ENCODE measurements at regions not wholly inside any gene's neighbourhood (a gene's known extent, or its start where the extent isn't known, plus 50 kb on each side); places are given as distances from the start of the nearest gene placed in this dataset.
"Not testable (repeated sequence)": the region's sequence is repeated elsewhere in the genome, so short reads cannot be mapped to it uniquely, and the experiment has no call there.

DNA sequence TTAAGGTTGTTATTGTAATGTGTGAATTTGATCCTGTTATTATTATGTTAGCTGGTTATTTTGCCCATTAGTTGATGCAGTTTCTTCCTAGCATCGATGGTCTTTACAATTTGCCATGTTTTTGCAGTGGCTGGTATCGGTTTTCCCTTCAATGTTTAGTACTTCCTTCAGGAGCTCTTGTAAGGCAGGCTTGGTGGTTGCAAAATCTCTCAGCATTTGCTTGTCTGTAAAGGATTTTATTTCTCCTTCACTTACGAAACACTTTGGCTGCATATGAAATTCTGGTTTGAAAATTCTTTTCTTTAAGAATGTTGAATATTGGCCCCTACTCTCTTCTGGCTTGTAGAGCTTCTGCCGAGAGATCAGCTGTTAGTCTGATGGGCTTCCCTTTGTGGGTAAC lies 2241.4 kb upstream of the AGA start:
- DNase-seq (ENCODE audit: low spot score), result not testable (repeated sequence)

DNA sequence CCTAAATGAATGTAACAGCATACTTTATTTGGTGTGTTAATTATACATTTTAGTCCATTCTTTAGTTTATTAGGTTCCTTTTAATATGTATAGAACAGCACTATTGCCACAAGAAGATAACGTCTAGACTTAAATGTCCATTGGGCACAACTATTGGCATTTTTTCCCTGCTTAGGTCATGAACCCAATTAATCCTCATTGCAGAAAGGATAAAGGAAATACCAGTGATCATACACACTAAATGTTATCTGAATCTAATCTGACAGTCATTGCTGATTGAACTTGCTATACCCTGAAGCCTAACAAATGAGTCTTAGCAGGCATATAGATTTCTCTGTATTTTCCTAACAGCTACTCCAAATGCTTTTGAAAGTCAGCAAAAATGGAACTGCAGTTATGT lies 2250.0 kb upstream of the AGA start:
- DNase-seq (ENCODE audit: low spot score), result no peak

DNA sequence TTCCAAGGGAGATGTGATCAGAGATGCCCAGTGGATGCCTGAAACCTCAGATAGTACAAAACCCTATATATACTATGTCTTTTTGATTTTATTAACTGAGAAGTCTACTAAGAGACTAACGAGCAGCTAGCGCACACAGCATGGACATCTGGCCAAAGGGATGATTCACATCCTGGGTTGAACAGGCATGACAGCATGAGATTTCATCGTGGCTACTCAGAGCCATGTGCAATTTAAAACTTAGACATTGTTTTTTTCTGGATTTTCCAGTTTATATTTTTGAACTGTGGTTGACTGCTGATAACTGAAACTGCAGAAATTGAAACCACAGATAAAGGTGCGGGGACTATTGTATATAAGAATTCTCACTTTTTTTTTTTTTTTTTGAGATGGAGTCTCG lies 2252.9 kb upstream of the AGA start:
- DNase-seq (ENCODE audit: low spot score), result no peak

DNA sequence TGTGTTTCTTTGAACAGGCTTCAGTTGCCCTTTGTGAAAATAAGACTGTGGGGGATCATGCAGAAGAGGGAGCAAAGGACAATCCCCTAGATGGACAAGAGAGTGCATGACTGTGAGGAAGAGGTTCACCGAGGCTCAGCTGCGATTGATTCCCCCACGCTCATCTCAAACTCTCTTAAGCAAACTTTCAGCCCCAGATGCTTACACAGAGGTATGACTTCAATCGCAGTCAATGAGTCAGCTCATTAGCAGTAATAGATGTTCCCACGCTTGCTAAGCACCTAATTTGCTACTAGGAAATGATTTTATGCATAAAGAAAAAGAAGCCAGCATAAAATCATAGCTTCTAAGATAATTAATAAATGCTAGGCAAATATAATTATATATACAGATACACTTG lies 2256.1 kb upstream of the AGA start:
- DNase-seq (ENCODE audit: low spot score), result no peak

DNA sequence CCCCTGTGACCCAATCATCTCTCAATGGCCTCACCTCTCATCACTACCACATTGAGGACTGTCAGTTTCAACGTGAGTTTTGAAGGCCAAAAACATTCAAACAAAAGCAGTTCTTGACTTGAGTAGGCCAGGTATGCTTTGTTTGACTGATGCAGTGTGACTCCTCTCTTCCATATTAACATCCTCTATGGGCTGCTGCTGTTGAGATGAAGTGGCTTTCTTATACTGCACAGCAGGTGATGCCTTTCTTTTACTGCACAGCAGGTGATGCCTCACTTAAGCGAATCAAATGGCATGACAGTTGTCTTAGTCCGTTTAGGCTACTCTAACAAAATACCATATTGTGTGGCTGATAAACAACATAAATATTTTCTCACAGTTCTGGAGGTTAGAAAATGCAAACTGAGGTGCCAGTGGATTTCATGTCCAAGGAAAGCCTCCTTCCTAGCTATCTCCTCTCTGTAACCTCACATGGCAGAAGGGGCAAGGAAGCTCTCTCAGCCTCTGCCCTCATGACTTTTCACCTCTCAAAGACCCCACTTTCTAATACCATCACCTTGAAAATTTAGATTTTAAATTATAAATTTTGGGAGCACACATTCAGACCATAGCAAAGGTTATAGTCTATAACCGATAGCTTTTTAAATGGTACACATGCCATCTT lies 2267.9 kb upstream of the AGA start:
- DNase-seq (ENCODE audit: low spot score), result no peak

DNA sequence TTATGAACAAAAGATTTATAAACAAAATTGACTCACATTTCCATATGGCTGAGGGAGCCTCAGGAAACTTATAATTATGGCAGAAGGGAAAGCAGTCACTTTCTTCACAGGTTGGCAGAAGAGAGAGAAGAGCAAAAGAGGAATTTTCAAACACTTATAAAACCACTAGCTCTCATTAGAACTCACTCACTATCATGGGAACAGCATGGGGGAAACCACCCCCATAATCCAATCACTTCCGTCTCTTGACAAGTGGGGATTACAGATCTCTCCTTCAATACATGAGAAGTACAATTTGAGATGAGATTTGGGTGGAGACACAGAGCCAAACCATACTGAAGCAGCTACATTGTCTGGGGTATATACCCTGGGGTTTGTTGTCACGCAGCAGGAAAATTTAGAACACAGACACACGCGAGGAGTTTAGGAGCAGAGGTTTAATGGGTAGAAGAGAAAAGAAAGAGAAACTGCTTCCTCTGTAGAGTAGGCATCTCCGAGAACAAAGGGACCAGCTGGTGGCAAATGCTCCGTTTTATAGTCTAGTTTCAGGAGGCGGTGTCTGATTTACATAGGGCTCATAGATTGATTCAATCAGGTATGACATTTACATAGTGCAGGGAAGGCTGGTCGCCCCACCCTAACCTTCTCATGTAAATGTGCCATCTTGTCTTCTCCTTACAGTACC lies 2277.7 kb upstream of the AGA start:
- no peak for DNase-seq (ENCODE audit: low spot score)

DNA sequence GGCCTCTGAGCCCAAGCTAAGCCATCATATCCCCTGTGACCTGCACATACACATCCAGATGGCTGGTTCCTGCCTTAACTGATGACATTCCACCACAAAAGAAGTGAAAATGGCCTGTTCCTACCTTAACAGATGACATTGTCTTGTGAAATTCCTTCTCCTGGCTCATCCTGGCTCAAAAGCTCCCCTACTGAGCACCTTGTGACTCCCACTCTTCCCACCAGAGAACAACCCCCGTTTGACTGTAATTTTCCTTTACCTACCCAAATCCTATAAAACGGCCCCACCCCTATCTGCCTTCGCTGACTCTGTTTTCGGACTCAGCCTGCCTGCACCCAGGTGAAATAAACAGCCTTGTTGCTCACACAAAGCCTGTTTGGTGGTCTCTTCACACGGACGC lies 2284.3 kb upstream of the AGA start:
- DNase-seq (ENCODE audit: low spot score), result not testable (repeated sequence)

DNA sequence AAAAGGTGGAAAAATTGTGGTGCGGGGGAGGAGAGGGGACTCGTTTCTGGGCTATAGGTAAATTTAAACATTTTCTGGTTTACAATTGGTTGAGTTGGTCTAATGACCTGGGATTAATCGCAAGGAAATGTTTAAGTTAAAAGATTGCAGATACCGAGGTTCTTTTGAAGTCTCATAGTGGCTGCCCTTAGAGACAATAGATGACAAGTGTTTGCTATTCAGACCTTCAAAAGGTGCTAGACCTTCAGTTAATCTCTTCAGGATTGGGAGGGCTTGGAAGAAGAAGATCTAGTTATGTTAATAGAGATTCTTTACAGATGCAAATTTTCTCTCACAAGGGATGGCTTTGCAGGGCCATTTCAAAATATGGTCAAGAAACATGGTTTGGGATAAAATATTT lies 2286.1 kb upstream of the AGA start:
- no peak for DNase-seq (ENCODE audit: low spot score)

DNA sequence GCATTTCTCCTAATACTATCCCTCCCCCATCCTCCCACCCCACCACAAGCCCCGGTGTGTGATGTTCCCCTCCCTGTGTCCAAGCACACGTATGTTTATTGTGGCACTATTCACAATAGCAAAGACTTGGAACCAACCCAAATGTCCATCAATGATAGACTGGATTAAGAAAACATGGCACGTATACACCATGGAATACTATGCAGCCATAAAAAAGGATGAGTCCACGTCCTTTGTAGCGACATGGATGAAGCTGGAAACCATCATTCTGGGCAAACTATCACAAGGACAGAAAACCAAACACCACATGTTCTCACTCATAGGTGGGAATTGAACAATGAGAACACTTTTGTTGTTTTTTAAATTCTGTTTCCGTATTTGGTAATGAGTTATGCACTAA lies 2294.6 kb upstream of the AGA start:
- DNase-seq (ENCODE audit: low spot score), result not testable (repeated sequence)

DNA sequence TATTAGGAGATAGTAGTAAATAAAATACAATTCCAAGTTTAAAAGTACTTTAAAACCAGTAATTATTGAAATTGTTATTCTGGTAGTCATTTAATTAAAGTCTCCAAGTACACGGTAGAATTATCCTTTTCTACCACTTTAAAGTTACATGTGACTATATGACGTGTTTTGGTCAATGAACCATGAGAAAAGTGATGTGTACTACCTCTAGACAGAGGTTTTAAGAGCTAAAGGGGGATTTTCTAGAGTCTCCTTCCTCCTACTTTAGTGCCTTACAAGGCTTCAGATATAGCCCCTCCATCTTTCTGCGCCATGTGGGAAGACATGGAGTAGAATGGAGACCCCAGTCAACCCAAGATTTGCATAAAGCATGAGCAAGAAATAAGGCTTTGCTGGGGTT lies 2296.6 kb upstream of the AGA start:
- DNase-seq (ENCODE audit: low spot score), result no peak

DNA sequence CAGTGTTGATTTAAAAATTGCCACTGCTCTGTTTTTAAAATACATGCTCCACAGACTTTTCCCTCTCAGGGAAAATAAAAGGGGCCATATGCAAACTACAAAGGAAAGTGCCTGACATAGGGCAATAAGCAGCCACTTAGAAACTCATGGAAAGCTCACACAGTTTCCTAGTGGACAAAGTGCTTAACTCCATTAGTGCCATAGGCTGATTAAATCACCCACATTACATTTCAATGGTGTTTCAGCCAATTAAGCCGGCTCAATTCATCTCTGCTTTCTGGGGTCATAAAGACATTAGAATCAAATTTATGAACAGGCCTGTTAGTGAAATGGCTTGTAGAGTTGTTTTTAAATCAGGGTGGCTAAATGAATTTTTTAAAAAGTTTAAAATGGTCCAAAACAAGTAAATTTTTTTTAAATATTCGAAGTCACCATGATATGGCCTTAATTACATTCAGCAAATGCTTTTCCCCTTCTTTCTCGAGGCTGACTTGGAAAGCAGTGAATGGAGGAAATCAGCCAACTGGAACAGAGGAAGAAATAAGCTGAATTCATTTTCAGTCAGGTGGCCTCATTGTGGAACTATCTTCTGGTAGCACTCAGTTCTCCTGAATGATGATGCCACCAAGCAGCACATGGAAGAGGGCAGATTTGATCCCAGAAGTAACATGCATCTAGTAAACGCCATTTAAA lies 2305.1 kb upstream of the AGA start:
- no peak for DNase-seq (ENCODE audit: low spot score)

DNA sequence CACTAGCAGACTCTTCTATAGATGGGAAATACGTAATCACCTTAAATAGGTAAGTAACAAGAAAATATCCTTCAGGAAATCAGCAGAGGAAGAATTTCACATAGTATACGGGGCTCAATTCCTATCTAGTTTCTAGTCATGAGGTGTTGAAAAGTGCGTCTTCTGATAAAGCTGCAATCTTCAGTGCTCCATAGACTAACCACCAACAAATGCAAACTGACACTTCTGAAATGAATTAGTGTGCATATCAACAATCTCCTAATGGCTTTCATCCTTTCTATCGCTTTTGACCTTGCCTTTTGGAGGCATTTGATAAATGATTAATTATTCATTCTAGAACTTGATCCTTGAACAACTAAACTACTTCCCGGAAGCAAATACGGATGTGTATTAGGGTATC lies 2306.6 kb upstream of the AGA start:
- DNase-seq (ENCODE audit: low spot score), result no peak

DNA sequence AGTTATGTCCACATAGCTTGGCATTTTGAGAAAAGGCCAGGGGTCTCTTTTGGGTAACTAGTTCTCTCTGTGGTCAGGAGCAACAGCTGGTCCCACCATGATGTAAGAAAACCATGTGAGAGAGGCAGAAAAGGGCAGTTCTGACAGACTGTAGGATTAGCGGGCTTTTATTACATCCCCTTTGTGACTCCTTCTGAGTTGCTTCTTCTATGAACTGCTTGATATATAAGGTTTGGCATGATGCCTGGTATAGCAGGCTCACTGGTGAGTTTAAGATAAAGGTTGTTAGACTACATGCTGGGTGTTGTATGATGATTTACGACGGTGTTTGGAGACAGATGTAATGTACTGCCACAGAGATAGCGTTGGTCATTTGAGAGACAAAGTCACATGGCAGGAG lies 2308.1 kb upstream of the AGA start:
- DNase-seq (ENCODE audit: low spot score), result no peak

DNA sequence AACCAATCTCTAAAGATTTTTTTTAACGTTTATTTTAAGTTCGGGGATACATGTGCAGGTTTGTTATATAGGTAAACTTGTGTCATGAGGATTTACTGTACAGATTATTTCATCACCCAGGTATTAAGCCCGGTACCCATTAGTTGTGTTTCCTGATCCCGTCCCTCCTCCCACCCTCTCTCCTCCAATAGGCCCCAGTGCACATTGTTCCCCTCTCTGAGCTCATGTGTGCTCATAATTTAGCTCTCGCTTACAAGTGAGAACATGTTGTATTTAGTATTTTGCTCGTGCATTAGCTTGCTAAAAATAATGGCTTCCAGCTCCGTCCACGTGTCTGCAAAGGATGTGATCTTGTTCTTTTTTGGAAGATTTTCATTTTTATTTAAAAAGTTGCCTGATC lies 2309.4 kb upstream of the AGA start:
- DNase-seq (ENCODE audit: low spot score), result no peak

DNA sequence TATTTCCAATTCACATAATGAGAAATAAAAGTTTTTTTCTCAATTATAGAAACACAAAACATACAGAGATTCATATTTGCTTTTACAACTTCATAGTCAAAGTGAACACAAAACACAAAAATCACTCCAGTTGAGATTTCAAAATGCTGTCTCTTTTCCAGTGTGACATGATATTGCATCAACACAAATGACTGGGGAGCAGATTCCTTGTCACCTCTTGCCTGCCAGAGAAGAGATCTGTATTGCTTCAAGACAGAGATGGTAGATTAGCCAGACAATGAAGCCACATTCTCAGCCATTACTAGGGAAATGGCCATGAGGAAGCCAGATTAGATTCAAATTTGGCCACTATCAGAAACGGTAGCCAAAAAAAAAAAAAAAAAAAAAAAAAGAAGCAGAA lies 2313.1 kb upstream of the AGA start:
- no peak for DNase-seq (ENCODE audit: low spot score)

DNA sequence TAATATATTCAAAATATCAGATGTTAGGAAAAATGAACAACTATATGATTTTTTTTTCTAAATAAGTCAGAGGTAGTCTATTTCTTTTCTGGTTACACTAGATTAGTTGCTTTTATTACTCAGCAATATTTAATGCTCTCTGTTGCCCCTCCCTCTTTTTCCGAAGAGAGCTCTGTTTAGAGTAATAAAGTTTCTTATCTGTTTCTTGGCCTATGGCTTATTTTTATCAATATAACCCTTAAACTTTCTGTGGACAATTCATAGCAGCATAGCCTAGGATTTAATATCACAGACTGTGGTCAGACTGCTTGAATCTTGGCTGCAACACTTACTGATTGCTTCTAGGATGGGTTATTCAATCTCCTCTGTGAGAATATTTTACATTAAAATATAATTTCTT lies 2315.4 kb upstream of the AGA start:
- DNase-seq (ENCODE audit: low spot score), result no peak

DNA sequence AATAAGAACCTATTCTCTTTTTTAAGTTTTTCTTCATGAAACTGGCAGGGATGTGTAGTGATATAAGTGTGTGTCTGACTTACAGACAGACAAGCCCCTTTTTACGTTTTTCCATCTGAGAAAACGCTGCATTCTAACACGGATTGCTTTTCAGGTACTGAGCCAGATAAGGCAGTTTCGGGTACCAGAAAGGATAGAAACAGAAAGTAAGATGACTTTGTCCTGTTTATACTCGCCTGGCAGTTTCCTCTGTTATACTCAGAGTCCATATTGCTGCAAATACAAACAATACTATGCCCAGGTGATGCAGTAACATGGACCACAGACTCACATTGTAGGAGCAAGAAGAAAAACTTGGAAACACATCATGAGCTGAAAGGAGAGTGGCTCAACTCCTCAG lies 2320.6 kb upstream of the AGA start:
- DNase-seq (ENCODE audit: low spot score), result no peak

DNA sequence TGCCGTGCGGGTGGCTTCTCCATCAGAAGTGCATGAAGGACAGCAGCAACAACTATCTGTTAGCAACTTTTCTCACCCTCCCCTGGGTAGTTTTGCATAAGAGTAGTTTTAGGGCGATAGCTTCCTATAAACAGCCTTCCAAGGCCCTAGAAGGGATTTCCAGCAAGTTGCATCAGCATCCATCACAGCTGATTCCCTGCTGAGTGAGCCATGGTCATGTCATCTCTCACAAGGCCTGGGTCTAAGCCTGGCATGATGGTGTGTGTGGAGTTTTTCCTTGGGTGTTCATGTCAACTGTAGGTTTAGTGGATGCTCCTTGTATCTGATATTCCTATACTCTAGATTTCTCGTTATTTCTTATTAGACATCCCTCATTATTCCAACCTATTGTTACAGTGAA lies 2324.7 kb upstream of the AGA start:
- DNase-seq (ENCODE audit: low spot score), result no peak

DNA sequence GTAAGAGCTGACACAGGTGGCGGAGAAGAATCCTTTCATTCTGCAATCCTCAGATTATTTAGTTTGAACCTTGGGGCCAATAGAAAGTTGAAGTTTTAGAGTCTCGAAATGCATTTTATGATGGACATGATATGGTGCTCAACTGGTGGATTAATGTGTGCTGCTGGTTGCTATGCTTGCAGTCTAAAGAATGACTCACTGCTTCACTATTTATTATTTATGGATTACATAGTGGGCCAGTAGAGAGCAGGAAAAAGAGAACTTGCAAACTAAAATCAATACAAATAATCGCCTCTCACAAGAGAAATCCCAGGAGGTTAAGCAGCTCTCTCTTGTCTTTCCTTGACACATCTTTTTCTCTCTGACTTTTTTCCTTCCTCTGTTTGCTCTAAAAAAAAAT lies 2326.8 kb upstream of the AGA start:
- no peak for DNase-seq (ENCODE audit: low spot score)

DNA sequence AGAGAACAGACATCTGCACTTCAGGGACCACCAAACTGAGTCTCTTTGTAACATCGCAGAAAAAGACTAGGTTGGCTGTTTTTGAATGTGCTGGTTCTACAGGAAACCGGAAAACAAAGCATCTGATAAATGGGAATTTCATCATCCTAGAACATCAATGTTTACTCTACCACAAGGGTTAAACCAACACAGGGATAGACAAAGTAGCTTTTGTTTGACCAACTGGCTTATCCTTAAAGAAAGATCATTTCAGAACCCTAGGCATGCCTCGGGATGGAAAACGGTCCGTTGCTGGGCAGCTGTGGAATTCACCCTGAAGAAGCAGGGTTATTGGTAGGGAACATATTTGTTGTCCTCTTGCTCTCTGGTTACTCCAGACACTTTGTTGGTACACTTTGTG lies 2355.5 kb upstream of the AGA start:
- no peak for DNase-seq (ENCODE audit: low spot score)

DNA sequence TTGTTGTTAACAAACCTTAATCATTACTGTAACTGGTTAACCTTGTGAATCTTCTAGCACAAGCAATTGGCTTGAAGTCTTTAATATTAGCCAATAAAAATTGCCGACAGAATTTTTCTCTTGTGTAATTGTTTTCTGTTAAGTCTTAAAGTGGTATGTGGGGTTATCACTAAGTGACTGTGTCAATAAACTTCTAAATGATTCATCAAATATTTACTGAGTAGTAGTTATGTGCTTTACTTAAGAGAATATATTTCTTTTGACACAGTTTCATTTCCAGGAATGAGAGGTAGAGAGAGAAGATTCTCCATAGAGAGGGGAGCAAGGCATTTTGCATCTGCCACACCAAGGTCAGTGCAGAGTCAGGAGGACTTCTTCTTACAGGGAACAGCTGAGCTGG lies 2361.6 kb upstream of the AGA start:
- no peak for DNase-seq (ENCODE audit: low spot score)

DNA sequence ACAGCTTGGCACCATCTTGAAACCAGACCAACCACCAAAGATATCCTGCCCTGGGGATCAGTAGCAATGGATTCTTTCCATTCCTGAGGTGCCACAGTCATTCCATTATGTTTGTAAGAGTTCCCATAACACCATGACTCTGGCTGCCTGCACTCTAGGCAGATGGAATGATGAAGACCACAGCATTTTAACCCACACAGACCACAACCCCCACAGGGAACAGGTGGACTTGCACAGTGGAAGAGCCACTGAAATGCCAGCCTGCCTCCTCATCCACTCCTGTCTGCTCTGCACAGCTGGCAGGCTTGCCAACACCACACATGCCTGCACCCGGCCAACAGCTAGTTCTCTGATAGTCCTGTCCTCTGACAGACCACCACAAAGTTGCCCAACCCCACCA lies 2362.2 kb upstream of the AGA start:
- DNase-seq (ENCODE audit: low spot score), result no peak

DNA sequence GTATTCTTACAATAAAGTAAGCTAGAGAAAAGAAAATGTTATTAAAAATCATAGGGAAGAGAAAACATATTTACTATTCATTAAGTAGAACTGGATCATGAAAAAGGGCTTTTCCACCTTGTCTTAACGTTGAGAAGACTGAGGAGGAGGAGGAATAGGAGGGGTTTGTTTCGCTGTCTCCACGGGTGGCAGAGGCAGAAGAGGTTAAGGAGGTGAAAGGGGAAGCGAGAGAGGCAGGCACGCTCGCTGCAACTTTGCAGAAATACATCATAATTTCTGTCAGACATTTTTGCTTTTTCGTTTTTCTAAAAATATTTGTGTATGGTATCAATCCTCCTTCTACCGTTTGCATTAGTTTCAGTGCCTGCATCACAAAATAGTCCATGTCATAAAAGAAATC lies 2375.1 kb upstream of the AGA start:
- DNase-seq (ENCODE audit: low spot score), result no peak

DNA sequence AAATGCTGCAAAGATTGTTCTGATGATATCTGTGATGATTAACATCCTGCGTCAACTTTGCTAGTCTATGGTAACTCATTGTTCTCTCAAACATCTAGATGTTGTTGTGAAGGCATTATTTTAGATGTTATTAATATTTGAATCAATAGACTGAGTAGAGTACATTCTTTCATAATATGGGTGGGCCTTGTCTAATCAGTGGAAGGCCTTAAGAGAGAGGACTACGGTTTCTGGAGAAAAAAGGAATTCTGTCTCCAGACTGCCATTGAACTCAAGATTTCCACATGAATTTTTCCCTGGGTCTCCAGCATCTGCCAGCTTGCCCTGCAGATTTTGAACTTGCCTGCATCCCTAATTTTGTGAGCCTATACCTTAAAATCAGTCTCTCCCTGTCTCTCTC lies 2381.1 kb upstream of the AGA start:
- no peak for DNase-seq (ENCODE audit: low spot score)

All from left forelimb (tissue), 1 donor.